ENCODE measurements at regions not wholly inside any gene's neighbourhood (a gene's known extent, or its start where the extent isn't known, plus 50 kb on each side); places are given as distances from the start of the nearest gene placed in this dataset.

DNA sequence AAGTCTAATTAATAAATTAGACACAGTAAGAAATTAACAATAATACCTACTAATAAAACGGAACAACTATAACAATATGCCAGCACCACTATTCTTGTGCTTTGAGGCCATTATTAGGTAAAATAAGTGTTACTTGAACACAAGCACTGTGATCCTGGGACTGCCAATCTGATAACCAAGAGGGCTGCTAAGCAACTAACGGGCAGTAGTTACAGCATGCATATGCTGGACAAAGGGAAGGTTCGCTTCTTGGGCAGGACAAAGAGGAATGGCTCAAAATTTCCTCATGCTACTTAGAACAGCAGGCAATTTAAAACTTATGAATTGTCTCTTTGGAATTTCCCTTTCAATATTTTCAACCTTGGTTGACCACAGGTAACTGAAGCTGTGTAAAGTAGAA, 718.6 kb downstream of the SORCS3 start:
- TF ChIP-seq, protein P1, sequence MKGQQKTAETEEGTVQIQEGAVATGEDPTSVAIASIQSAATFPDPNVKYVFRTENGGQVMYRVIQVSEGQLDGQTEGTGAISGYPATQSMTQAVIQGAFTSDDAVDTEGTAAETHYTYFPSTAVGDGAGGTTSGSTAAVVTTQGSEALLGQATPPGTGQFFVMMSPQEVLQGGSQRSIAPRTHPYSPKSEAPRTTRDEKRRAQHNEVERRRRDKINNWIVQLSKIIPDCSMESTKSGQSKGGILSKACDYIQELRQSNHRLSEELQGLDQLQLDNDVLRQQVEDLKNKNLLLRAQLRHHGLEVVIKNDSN (CRISPR knock-in tag; IDR thresholded peaks at IDR 0.05): no peak
- TF ChIP-seq CTCF (IDR thresholded peaks at IDR 0.05) (no peak), HMGXB4 (CRISPR knock-in tag; IDR thresholded peaks at IDR 0.05) (no peak), ZNF423 (CRISPR knock-in tag; IDR thresholded peaks at IDR 0.05) (no peak), ATF3 (CRISPR knock-in tag; conservative IDR thresholded peaks at IDR 0.05) (no peak), SP1 (CRISPR knock-in tag; conservative IDR thresholded peaks at IDR 0.05) (no peak), MAX (CRISPR knock-in tag; IDR thresholded peaks at IDR 0.05) (no peak), E2F5 (CRISPR knock-in tag; IDR thresholded peaks at IDR 0.05) (no peak), GABPB1 (CRISPR knock-in tag; IDR thresholded peaks at IDR 0.05) (no peak), USF2 (CRISPR knock-in tag; IDR thresholded peaks at IDR 0.05) (no peak)
- TF ChIP-seq, protein P2, sequence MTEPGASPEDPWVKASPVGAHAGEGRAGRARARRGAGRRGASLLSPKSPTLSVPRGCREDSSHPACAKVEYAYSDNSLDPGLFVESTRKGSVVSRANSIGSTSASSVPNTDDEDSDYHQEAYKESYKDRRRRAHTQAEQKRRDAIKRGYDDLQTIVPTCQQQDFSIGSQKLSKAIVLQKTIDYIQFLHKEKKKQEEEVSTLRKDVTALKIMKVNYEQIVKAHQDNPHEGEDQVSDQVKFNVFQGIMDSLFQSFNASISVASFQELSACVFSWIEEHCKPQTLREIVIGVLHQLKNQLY (CRISPR knock-in tag; IDR thresholded peaks at IDR 0.05): no peak
